GM13976 (cell line): ENCODE measurements at regions not wholly inside any gene's neighbourhood (a gene's known extent, or its start where the extent isn't known, plus 50 kb on each side); places are given as distances from the start of the nearest gene placed in this dataset.

Experiments used
- DNase-seq: peaks from one replicate; pipeline ENCODE4 v3.0.0; 2012; ENCODE audit warnings: low spot score
- in situ Hi-C: fragments of 300-500 bp; cut with MboI; formaldehyde crosslinking; loops from one replicate; pipeline ENCODE4 v1.12.0; 2022; ENCODE audit warnings: low sequenced_read_pairs, mixed read lengths, inconsistent platforms; ENCODE audit not compliant: unreplicated experiment
- TF ChIP-seq, protein P1 (sequence below): IDR thresholded peaks from 2 replicates; pipeline ENCODE4 v1.5.1; 2012; ENCODE audit warnings: borderline replicate concordance, mild to moderate bottlenecking; ENCODE audit not compliant: insufficient read depth; ENCODE audit errors: extremely low read depth, missing control alignments, control extremely low read depth

- DNase-seq: no peak
- TF ChIP-seq, protein P1, sequence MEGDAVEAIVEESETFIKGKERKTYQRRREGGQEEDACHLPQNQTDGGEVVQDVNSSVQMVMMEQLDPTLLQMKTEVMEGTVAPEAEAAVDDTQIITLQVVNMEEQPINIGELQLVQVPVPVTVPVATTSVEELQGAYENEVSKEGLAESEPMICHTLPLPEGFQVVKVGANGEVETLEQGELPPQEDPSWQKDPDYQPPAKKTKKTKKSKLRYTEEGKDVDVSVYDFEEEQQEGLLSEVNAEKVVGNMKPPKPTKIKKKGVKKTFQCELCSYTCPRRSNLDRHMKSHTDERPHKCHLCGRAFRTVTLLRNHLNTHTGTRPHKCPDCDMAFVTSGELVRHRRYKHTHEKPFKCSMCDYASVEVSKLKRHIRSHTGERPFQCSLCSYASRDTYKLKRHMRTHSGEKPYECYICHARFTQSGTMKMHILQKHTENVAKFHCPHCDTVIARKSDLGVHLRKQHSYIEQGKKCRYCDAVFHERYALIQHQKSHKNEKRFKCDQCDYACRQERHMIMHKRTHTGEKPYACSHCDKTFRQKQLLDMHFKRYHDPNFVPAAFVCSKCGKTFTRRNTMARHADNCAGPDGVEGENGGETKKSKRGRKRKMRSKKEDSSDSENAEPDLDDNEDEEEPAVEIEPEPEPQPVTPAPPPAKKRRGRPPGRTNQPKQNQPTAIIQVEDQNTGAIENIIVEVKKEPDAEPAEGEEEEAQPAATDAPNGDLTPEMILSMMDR: no peak
- in situ Hi-C loops: no loop called here
Measured at GRCh38 chr14:44777584-44777983, 184.2 kb downstream of the KLHL28 start.

DNA sequence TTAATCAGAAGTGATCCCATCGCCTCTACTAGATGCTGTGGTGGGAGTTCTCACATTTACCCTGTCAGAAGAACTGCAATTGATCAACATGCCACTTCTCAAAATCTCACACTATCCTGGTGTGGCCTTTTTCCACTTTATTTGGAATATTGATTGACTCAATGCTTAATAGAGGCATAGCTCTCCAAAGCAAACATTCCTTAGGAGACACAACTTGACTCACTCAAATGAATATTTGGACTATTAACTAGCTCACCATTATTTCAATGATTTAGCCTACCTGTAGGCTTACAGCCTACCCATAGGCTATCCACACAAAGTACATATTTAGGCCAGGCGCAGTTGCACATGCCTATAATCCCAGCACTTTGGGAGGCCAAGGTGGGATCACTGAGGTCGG lies 186.5 kb downstream of the KLHL28 start:
- TF ChIP-seq, protein P1: no peak
- in situ Hi-C loops: no loop called here
- DNase-seq: no peak

DNA sequence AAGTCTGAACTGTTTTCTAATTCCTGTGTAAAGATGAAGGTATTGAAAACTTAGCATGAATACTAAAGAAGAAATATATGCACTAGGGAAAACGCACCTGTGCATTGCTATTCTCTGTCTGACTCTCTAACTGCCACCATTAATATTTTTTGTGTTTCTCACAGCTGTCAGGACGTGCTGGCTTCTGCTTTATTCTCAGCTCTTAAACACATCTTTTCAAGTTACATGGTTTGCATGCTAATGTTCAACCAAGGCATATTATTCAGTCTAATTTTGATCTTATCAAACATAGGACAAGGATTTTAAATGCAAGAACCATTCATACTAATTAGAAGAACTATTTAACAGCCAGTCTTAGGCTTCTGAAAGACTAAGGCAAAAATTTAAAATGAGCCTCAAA lies 187.4 kb downstream of the KLHL28 start:
- TF ChIP-seq, protein P1: no peak
- DNase-seq: no peak
- in situ Hi-C loops: no loop called here

GRCh38 chr14:44771496-44771895 lies 190.3 kb downstream of the KLHL28 start:
- TF ChIP-seq, protein P1: no peak
- no peak for DNase-seq
- in situ Hi-C loops: no loop called here

- TF ChIP-seq, protein P1: no peak
- no peak for DNase-seq
- in situ Hi-C loops: no loop called here
Measured at GRCh38 chr14:44770201-44770600, 191.5 kb downstream of the KLHL28 start.

DNA sequence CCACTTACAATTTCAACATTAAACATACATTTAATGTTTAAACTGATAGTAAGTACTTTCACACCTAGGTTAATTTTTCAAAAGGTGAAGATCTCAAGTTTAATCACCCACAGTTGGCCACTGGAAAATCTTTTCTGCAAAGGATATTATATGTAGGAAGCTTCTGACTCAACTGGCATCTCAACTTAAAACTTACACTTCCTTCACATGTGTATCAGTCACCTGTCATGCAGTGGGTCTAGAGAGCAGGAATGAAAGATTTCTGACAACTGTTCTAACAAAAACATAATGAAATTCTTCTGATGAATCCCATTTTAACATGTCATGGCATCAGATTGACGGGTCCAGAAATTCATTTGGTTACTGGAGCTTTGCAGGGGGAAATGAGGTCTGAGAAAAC lies 192.8 kb downstream of the KLHL28 start:
- TF ChIP-seq, protein P1: no peak
- DNase-seq: no peak
- in situ Hi-C loops: no loop called here

DNA sequence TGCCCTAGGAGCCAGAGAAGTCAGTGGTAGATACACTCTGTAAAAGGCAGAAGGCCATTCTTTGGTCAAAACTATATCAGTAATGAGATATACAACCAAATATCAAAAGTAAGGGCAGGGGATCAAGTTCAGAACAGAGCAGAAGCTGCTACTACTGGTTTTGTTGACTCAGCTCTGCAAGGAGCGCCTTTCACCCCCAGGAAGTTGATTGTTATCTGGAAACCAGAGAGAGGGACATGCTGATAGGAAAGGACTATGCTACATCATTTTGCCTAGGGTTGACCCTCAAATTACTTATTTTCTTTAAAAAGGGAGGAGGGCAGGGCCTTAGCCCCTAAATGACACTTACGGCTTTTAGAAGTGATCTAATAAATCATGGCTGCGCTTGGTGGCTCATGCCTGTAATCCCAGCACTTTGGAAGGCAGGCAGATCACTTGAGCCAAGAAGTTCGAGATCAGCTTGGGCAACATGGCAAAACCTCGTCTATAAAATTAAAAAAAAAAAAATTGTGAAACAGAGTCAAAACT lies 194.0 kb downstream of the KLHL28 start:
- in situ Hi-C loops: no loop called here
- TF ChIP-seq, protein P1: no peak
- no peak for DNase-seq
